ENCODE measurements at regions not wholly inside any gene's neighbourhood (a gene's known extent, or its start where the extent isn't known, plus 50 kb on each side); places are given as distances from the start of the nearest gene placed in this dataset.

GRCh38 chr12:27180906-27181505 is 63.1 kb upstream of the STK38L start:
- BruUV-seq (replicated peaks), result no TSS peak
- Histone ChIP-seq H3K9ac (ENCODE audit: low read length) (no peak overlapping the region), H3K27ac (ENCODE audit: low read depth, low read length) (no peak overlapping the region), H3K9me3 (ENCODE audit: control insufficient read depth in 1 of 2, insufficient read depth in 1 of 2, low read depth in 1 of 2, low read length in 2 of 2) (no peaks in the 10 kb centered on the region), H3K4me2 (ENCODE audit: low read length) (no peak overlapping the region), H3K9me2 (ENCODE audit: insufficient read depth) (no peaks in the 10 kb centered on the region), H4K20me1 (ENCODE audit: insufficient read depth) (no peaks in the 10 kb centered on the region), H3K4me1 (ENCODE audit: control insufficient read depth in 1 of 2, insufficient read depth in 2 of 2, low read length in 2 of 2) (peaks cover 20 to 41% of the 10 kb centered on the region in 2 experiments), H3K27me3 (ENCODE audit: insufficient read depth, low read length) (no peaks in the 10 kb centered on the region), H2AFZ (ENCODE audit: low read depth, low read length, poor library complexity, severe bottlenecking) (no peak overlapping the region), H3K36me3 (ENCODE audit: control insufficient read depth in 1 of 2, insufficient read depth in 2 of 2, low read length in 2 of 2) (no peaks in the 10 kb centered on the region), H3K4me3 (replicated peaks in 1 of 2; ENCODE audit: low read depth in 1 of 2, low read length in 2 of 2) (no peak overlapping the region), H3K79me2 (ENCODE audit: insufficient read depth, low read length) (no peaks in the 10 kb centered on the region)
- ChIA-PET CTCF (no interaction called here), POLR2A (no interaction called here), RAD21 (ENCODE audit: low non-redundant PET in 1 of 2, low total read pairs in 2 of 2, uncharacterized antibody in 2 of 2, unreplicated experiment in 2 of 2) (no interaction called here)
- DNase-seq (ENCODE audit: low read depth, low spot score) (no peak), ATAC-seq (no peak)
- TF ChIP-seq POLR2AphosphoS5 (IDR thresholded peaks at IDR 0.05; ENCODE audit: low read depth, low read length) (no peak), CTCF (IDR thresholded peaks at IDR 0.05 in 2 of 3, conservative IDR thresholded peaks at IDR 0.05 in 1 of 3; ENCODE audit: borderline replicate concordance in 1 of 3, insufficient read depth in 1 of 3, low read depth in 2 of 3, low read length in 2 of 3) (no peak), ELF1 (IDR thresholded peaks at IDR 0.05; ENCODE audit: borderline replicate concordance, low read depth) (no peak), MAX (IDR thresholded peaks at IDR 0.05) (no peak), CBX3 (IDR thresholded peaks at IDR 0.05; ENCODE audit: low read depth) (no peak), EZH2 (IDR thresholded peaks at IDR 0.05) (no peak), SIN3A (IDR thresholded peaks at IDR 0.05; ENCODE audit: low read depth) (no peak)
- intact Hi-C loops (cut with micrococcal nuclease), result no loop called here

- no peaks in the 10 kb centered on the region for H3K9me2 ChIP-seq (ENCODE audit: insufficient read depth)
- H2AFZ ChIP-seq (ENCODE audit: low read depth, low read length, poor library complexity, severe bottlenecking), result no peak overlapping the region
- BruUV-seq (replicated peaks), result no TSS peak
- no peak overlapping the region for H3K27ac ChIP-seq (ENCODE audit: low read depth, low read length)
- ChIA-PET CTCF (no interaction called here), POLR2A (no interaction called here), RAD21 (ENCODE audit: low non-redundant PET in 1 of 2, low total read pairs in 2 of 2, uncharacterized antibody in 2 of 2, unreplicated experiment in 2 of 2) (no interaction called here)
- ATAC-seq (no peak), DNase-seq (ENCODE audit: low read depth, low spot score) (no peak)
- TF ChIP-seq REST (IDR thresholded peaks at IDR 0.05; ENCODE audit: low read depth) (no peak), EGR1 (IDR thresholded peaks at IDR 0.05; ENCODE audit: low read depth) (no peak), SIN3A (IDR thresholded peaks at IDR 0.05; ENCODE audit: low read depth) (no peak), ATF3 (IDR thresholded peaks at IDR 0.05) (no peak), TCF7L2 (IDR thresholded peaks at IDR 0.05; ENCODE audit: borderline replicate concordance, extremely low read depth, insufficient read depth, insufficient read length) (no peak)
- H3K9me3 ChIP-seq (ENCODE audit: control insufficient read depth in 1 of 2, insufficient read depth in 1 of 2, low read depth in 1 of 2, low read length in 2 of 2), result no peaks in the 10 kb centered on the region
- H3K27me3 ChIP-seq (ENCODE audit: insufficient read depth, low read length), result no peaks in the 10 kb centered on the region
- no peak overlapping the region for H3K4me3 ChIP-seq (replicated peaks in 1 of 2; ENCODE audit: low read depth in 1 of 2, low read length in 2 of 2)
- no peaks in the 10 kb centered on the region for H3K36me3 ChIP-seq (ENCODE audit: control insufficient read depth in 1 of 2, insufficient read depth in 2 of 2, low read length in 2 of 2)
- no peaks in the 10 kb centered on the region for H3K79me2 ChIP-seq (ENCODE audit: insufficient read depth, low read length)
- H3K9ac ChIP-seq (ENCODE audit: low read length), result no peak overlapping the region
- no peak overlapping the region for H3K4me2 ChIP-seq (ENCODE audit: low read length)
- peaks cover 18 to 19% of the 10 kb centered on the region in 2 experiments for H3K4me1 ChIP-seq (ENCODE audit: control insufficient read depth in 1 of 2, insufficient read depth in 2 of 2, low read length in 2 of 2)
- intact Hi-C loops (cut with micrococcal nuclease), result no loop called here
- no peaks in the 10 kb centered on the region for H4K20me1 ChIP-seq (ENCODE audit: insufficient read depth)
Observed at GRCh38 chr12:27183342-27183741, 60.7 kb upstream of the STK38L start.

Measured in HCT116 (cell line).